GM06990 (cell line): ENCODE measurements at regions not wholly inside any gene's neighbourhood (a gene's known extent, or its start where the extent isn't known, plus 50 kb on each side); places are given as distances from the start of the nearest gene placed in this dataset.

Experiments
- DNase-seq: peaks from one replicate; pipeline ENCODE4 v3.0.0-alpha.2; 2011; ENCODE audit not compliant: insufficient read length; ENCODE audit errors: extremely low read depth
- H3K27me3 ChIP-seq: replicated peaks from 2 replicates; pipeline ENCODE4 v1.6.0; 2011; ENCODE audit warnings: low read length; ENCODE audit not compliant: control insufficient read depth, insufficient read depth
- H3K36me3 ChIP-seq: 2 replicates; pipeline ENCODE4 v1.5.1; 2011; ENCODE audit warnings: low read length; ENCODE audit not compliant: control insufficient read depth, insufficient read depth
- H3K4me3 ChIP-seq: replicated peaks from 2 replicates; pipeline ENCODE4 v1.5.1; 2011; ENCODE audit warnings: low read depth, mild to moderate bottlenecking, control low read depth, low read length
- TF ChIP-seq, protein P1 (sequence below): IDR thresholded peaks from 2 replicates; pipeline ENCODE4 v1.5.1; 2011; ENCODE audit warnings: low read length, control low read depth, mild to moderate bottlenecking, inconsistent platforms; ENCODE audit not compliant: insufficient read depth, poor library complexity, severe bottlenecking

DNA sequence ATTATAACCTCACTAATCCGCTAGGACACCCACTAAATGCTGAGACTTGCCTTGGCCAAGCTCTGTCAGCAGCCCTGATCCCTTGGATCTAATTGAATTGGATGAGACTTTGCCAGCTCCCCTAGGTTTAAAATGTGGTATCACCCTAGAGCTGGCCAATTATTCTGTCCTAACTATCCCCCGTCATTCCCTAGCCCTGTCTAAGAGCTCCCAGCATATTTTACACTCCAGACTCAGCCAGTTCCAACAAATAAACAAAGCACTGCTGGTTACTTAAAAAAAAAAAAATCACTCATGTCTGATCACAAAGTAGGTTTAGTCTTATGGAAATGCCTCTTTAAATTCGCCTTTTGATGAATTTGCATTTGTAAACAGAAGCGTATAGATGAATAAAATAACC is 147.9 kb upstream of the EGR2 start:
- Histone ChIP-seq H3K36me3 (no peaks in the 10 kb centered on the region), H3K4me3 (no peak overlapping the region), H3K27me3 (no peaks in the 10 kb centered on the region; the same call in 1 of the 2 replicates)
- TF ChIP-seq, protein P1, sequence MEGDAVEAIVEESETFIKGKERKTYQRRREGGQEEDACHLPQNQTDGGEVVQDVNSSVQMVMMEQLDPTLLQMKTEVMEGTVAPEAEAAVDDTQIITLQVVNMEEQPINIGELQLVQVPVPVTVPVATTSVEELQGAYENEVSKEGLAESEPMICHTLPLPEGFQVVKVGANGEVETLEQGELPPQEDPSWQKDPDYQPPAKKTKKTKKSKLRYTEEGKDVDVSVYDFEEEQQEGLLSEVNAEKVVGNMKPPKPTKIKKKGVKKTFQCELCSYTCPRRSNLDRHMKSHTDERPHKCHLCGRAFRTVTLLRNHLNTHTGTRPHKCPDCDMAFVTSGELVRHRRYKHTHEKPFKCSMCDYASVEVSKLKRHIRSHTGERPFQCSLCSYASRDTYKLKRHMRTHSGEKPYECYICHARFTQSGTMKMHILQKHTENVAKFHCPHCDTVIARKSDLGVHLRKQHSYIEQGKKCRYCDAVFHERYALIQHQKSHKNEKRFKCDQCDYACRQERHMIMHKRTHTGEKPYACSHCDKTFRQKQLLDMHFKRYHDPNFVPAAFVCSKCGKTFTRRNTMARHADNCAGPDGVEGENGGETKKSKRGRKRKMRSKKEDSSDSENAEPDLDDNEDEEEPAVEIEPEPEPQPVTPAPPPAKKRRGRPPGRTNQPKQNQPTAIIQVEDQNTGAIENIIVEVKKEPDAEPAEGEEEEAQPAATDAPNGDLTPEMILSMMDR = no peak
- DNase-seq = no peak

DNA sequence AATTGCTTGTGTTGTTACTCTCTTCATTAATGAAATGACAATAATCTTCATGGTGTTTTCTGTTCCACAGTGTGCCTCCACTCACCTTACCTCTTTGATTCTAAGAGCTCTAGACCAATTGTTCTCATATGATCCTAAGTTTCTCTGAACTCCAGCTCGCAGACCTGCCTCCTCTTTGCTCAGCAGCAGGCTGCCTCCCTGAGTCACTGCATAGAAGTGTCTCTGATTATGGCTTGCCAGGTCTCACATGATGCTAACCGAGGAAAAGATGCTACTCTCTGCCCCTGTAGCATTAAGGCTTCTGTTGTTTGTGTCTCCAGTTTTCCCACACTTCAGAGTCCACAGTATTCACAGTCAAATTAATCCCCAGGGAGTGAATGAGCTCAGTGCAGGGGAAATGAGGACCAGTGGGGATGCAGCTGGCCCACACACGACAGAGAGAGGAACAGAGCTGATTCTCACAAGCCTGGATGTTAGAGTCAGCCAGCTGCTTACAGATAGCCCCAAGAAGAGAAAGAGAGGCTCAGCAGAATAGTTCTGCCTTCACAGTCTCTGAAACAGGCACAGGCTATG is 145.9 kb upstream of the EGR2 start:
- Histone ChIP-seq H3K27me3 (no peaks in the 10 kb centered on the region; the same call in 1 of the 2 replicates), H3K4me3 (no peak overlapping the region), H3K36me3 (no peaks in the 10 kb centered on the region)
- no peak for DNase-seq
- TF ChIP-seq, protein P1 = no peak

DNA sequence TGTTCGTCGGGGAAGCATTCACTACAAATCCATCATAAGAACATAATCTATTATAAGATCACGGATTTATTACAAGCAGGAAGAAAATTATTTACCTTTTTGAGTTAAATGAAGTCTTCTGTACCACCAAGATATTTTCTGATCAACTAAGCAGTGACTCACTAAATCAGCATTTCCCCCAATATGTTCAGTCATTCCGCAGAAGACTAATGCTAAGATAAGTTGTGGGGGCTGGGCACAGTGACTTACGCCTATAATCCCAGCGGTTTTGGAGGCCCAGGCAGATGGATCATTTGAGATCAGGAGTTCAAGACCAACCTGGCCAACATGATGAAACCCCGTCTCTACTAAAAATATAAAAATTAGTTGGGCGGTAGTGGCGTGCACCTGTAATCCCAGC is 144.2 kb upstream of the EGR2 start:
- DNase-seq = no peak
- H3K36me3 ChIP-seq = no peaks in the 10 kb centered on the region
- H3K4me3 ChIP-seq = no peak overlapping the region
- TF ChIP-seq, protein P1 = no peak
- H3K27me3 ChIP-seq = no peaks in the 10 kb centered on the region; the same call in 1 of the 2 replicates

DNA sequence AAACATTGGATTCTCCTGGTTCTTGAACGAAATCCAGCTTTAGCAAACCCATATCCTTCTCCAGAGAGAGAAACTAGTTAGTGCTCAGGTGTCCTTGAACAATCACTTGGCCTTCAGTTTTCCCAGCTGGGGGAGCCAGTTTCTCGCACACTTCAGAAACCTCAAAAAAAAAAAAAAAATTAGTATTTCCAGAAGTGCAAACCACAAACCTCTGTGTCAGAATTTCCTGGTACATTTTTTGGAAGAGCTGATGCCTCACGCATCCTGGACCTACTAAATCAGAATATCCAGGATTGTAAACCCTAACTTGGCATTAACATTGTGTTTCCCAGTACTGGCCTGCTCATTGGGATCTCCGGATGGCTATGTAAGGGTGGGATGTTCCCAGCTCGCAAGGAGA is 143.4 kb upstream of the EGR2 start:
- Histone ChIP-seq H3K4me3 (no peak overlapping the region), H3K36me3 (no peaks in the 10 kb centered on the region), H3K27me3 (no peaks in the 10 kb centered on the region; the same call in 1 of the 2 replicates)
- no peak for DNase-seq
- TF ChIP-seq, protein P1 = no peak

DNA sequence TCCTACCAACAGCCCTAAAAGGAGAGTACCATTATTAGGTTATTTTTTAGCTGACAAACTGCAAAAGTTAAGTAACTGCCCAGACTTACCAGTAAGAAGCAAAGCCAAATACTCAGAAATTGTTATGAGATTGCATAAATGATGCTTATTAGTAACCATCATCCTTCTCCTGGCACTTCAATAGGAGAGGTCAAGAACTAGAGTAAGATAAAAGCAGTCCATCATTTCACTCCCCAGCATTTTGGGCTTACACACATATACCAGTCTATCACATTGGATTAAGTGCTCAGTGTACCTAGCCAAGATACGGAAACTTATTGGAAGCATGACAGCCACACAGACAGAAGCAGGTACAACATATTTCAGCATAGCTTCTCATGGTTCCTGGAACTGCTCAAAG is 142.8 kb upstream of the EGR2 start:
- TF ChIP-seq, protein P1 = no peak
- no peak overlapping the region for H3K4me3 ChIP-seq
- no peak for DNase-seq
- no peaks in the 10 kb centered on the region; the same call in 1 of the 2 replicates for H3K27me3 ChIP-seq
- no peaks in the 10 kb centered on the region for H3K36me3 ChIP-seq

DNA sequence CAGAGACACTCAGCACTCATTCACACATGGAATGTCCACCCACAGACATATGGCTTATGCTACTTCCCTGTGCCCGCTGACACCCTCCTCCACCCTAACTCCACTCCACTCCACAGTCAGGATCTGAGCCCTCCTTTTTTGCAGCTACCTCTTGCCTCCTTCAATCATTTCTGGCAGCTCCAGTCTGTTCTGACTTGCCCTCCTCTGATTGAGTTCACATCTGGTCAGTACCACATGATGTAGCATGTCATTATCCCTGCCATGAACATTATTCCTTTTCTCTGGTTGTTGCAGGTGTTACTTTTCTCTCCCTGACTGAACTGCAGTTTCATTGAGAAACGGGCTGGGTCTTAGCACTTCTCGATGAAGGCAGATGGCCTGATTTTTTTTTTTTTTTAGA is 130.1 kb upstream of the EGR2 start:
- TF ChIP-seq, protein P1 = no peak
- no peaks in the 10 kb centered on the region for H3K36me3 ChIP-seq
- H3K4me3 ChIP-seq = no peak overlapping the region
- H3K27me3 ChIP-seq = 0 out of 2 replicates have a peak, but pooled peaks cover 2% of the 10 kb centered on the region
- DNase-seq = no peak
